Hypothalamus (tissue), 51 donors: ENCODE measurements at regions not wholly inside any gene's neighbourhood (a gene's known extent, or its start where the extent isn't known, plus 50 kb on each side); places are given as distances from the start of the nearest gene placed in this dataset.
"Not testable (repeated sequence)": the region's sequence is repeated elsewhere in the genome, so short reads cannot be mapped to it uniquely, and the experiment has no call there.

Source experiments
- DNase-seq, 51 donors: peaks; one replicate each; lab custom pipeline; 2025; lab: John Stamatoyannopoulos, UW

GRCh38 chr6:15817100-15817499 is 154.3 kb upstream of the DTNBP1 start:
- no peak for DNase-seq

GRCh38 chr6:15816661-15817060 is 153.8 kb upstream of the DTNBP1 start:
- DNase-seq: no peak

GRCh38 chr6:15813698-15814097 is 150.9 kb upstream of the DTNBP1 start:
- not testable (repeated sequence) for DNase-seq

GRCh38 chr6:15811107-15811506 is 148.3 kb upstream of the DTNBP1 start:
- DNase-seq: no peak

GRCh38 chr6:15810618-15811017 is 147.8 kb upstream of the DTNBP1 start:
- no peak for DNase-seq

- DNase-seq: no peak
Measured at GRCh38 chr6:15809367-15809766, 146.5 kb upstream of the DTNBP1 start.

GRCh38 chr6:15804164-15805154 is 141.6 kb upstream of the DTNBP1 start:
- peak in 4 of 51 donors; percentile 3 to 31 (median 4) for DNase-seq

- DNase-seq: no peak
Measured at GRCh38 chr6:15802466-15802865, 139.6 kb upstream of the DTNBP1 start.

GRCh38 chr6:15801912-15802311 is 139.1 kb upstream of the DTNBP1 start:
- no peak for DNase-seq

GRCh38 chr6:15800841-15801617 is 138.2 kb upstream of the DTNBP1 start:
- no peak for DNase-seq

- no peak for DNase-seq
Measured at GRCh38 chr6:15798533-15799255, 135.9 kb upstream of the DTNBP1 start.

GRCh38 chr6:15796844-15797243 is 134.0 kb upstream of the DTNBP1 start:
- DNase-seq: no peak

GRCh38 chr6:15796130-15796771 is 133.4 kb upstream of the DTNBP1 start:
- no peak for DNase-seq

- DNase-seq: no peak
Measured at GRCh38 chr6:15793826-15794225, 131.0 kb upstream of the DTNBP1 start.

- DNase-seq: no peak
Measured at GRCh38 chr6:15793288-15793687, 130.5 kb upstream of the DTNBP1 start.

GRCh38 chr6:15792842-15793241 is 130.0 kb upstream of the DTNBP1 start:
- DNase-seq: no peak

GRCh38 chr6:15791448-15792181 is 128.8 kb upstream of the DTNBP1 start:
- peak in 2 of 51 donors; percentile 15 to 18 for DNase-seq

- DNase-seq: no peak
Measured at GRCh38 chr6:15790116-15790515, 127.3 kb upstream of the DTNBP1 start.

GRCh38 chr6:15786846-15787245 is 124.0 kb upstream of the DTNBP1 start:
- DNase-seq: no peak

- DNase-seq: no peak
Measured at GRCh38 chr6:15783484-15783883, 120.7 kb upstream of the DTNBP1 start.
